A673 (cell line): ENCODE measurements at regions not wholly inside any gene's neighbourhood (a gene's known extent, or its start where the extent isn't known, plus 50 kb on each side); places are given as distances from the start of the nearest gene placed in this dataset.

ENCODE experiments used
- BruUV-seq: library from RNA; stranded (reverse); fragments of 400-500 nt; replicated peaks from 2 replicates; lab custom pipeline; 2021; lab: Mats Ljungman, UMichigan
- CTCF ChIA-PET: fragments of 300-600 bp; sonication (Branson Sonifier 250); formaldehyde crosslinking; loops from one replicate; lab custom pipeline; 2022; ENCODE audit warnings: antibody characterized with exemption; lab: Charles Lee
- POLR2A ChIA-PET: fragments of 300-600 bp; sonication (Branson Sonifier 250); formaldehyde crosslinking; loops from one replicate; lab custom pipeline; 2022; ENCODE audit warnings: antibody characterized with exemption; ENCODE audit not compliant: low non-redundant PET; lab: Charles Lee
- DNase-seq: peaks from one replicate; pipeline ENCODE4 v3.0.0-alpha.2; 2015; ENCODE audit warnings: low spot score
- H3K27ac ChIP-seq: fragments of 200-600 bp; sonication (generic); 2 replicates; pipeline ENCODE4 v1.5.1; 2016; ENCODE audit warnings: mixed run types, low read depth, mild to moderate bottlenecking, mixed read lengths, antibody characterized with exemption, low read length; ENCODE audit not compliant: poor library complexity, severe bottlenecking
- H3K27me3 ChIP-seq: fragments of 200-600 bp; sonication (generic); replicated peaks from 2 replicates; pipeline ENCODE4 v1.6.1; 2017; ENCODE audit warnings: mixed run types, low read depth, mild to moderate bottlenecking, mixed read lengths, antibody characterized with exemption, low read length; ENCODE audit not compliant: insufficient read depth, poor library complexity
- H3K36me3 ChIP-seq: fragments of 200-600 bp; sonication (generic); 2 replicates; pipeline ENCODE4 v1.6.1; 2016; ENCODE audit warnings: mixed run types, mild to moderate bottlenecking, mixed read lengths, antibody characterized with exemption, low read length; ENCODE audit not compliant: insufficient read depth, poor library complexity, severe bottlenecking
- H3K4me1 ChIP-seq: fragments of 200-600 bp; sonication (generic); 2 replicates; pipeline ENCODE4 v1.6.1; 2017; ENCODE audit warnings: mixed run types, mild to moderate bottlenecking, mixed read lengths, antibody characterized with exemption, low read length; ENCODE audit not compliant: insufficient read depth, poor library complexity, severe bottlenecking
- H3K4me3 ChIP-seq: fragments of 200-600 bp; sonication (generic); 2 replicates; pipeline ENCODE4 v1.5.1; 2016; ENCODE audit warnings: low read depth, mixed run types, mild to moderate bottlenecking, mixed read lengths, low read length; ENCODE audit not compliant: poor library complexity, severe bottlenecking
- H3K9me3 ChIP-seq: fragments of 200-600 bp; sonication (generic); 2 replicates; pipeline ENCODE4 v1.6.1; 2016; ENCODE audit warnings: mixed run types, low read depth, mild to moderate bottlenecking, mixed read lengths, antibody characterized with exemption, low read length; ENCODE audit not compliant: poor library complexity, severe bottlenecking
- EZH2 ChIP-seq: fragments of 200-600 bp; sonication (generic); IDR thresholded peaks from 2 replicates; pipeline ENCODE4 v1.6.1; 2017; ENCODE audit warnings: borderline replicate concordance, low read depth, mild to moderate bottlenecking, mixed read lengths, antibody characterized with exemption, low read length; ENCODE audit not compliant: poor library complexity, severe bottlenecking
- intact Hi-C: fragments of 100-400 bp; cut with micrococcal nuclease; formaldehyde crosslinking; loops from one replicate; pipeline ENCODE4 v1.10.0; 2022; ENCODE audit not compliant: unreplicated experiment
- TF ChIP-seq, protein P1 (sequence below): fragments of 300-800, 200-600 bp; sonication (generic); conservative IDR thresholded peaks from 2 replicates; pipeline ENCODE4 v1.5.1; 2017; ENCODE audit warnings: low read depth, mild to moderate bottlenecking, antibody characterized with exemption, low read length, moderate library complexity, mixed read lengths

DNA sequence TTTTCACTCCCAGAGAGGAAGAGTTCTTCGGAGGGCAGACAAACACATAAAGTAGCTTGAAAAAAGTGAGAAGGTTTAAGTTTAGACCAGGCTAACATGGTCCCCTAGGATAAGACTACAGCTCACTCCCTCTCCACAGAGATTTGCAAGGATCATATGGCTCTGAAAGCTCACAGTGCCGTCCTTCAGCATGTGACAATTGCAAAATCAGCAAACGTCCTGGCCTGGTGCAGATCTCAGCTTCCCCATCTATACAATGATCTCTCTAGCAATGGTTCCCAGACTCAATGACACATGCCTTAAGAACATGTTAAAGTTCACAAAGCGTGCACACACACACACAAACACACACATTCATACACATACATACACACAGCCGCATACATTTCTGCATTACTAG, 327.6 kb downstream of the ACTL7B start:
- Histone ChIP-seq H3K4me3 (no peak overlapping the region), H3K27ac (no peak overlapping the region), H3K9me3 (no peaks in the 10 kb centered on the region), H3K36me3 (no peaks in the 10 kb centered on the region), H3K4me1 (no peaks in the 10 kb centered on the region), H3K27me3 (no peaks in the 10 kb centered on the region)
- intact Hi-C loops = no loop called here
- no TSS peak for BruUV-seq
- ChIA-PET POLR2A (no interaction called here), CTCF (no interaction called here)
- no peak for DNase-seq
- TF ChIP-seq EZH2 = no peak
- TF ChIP-seq, protein P1, sequence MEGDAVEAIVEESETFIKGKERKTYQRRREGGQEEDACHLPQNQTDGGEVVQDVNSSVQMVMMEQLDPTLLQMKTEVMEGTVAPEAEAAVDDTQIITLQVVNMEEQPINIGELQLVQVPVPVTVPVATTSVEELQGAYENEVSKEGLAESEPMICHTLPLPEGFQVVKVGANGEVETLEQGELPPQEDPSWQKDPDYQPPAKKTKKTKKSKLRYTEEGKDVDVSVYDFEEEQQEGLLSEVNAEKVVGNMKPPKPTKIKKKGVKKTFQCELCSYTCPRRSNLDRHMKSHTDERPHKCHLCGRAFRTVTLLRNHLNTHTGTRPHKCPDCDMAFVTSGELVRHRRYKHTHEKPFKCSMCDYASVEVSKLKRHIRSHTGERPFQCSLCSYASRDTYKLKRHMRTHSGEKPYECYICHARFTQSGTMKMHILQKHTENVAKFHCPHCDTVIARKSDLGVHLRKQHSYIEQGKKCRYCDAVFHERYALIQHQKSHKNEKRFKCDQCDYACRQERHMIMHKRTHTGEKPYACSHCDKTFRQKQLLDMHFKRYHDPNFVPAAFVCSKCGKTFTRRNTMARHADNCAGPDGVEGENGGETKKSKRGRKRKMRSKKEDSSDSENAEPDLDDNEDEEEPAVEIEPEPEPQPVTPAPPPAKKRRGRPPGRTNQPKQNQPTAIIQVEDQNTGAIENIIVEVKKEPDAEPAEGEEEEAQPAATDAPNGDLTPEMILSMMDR = no peak

DNA sequence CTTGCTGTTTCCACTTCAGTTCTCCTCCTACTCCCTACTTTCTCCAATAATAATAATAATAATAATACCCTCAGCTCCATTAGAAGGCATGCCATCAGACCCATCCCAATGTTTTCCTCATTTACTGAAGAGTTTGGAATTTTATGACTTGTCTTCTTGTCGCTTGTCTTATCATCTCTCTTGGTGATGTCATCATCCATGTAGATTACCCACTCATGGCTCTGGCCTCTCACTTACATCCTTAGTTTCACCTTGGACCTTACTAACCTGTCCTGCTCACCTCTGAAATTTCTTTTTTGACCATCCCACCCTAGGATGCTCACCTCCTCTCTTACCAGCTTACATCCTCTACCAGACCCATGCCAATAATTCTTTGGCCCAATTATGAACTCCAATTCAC, 329.3 kb downstream of the ACTL7B start:
- no TSS peak for BruUV-seq
- no peaks in the 10 kb centered on the region for H3K27me3 ChIP-seq
- no peak overlapping the region for H3K27ac ChIP-seq
- H3K4me3 ChIP-seq = no peak overlapping the region
- ChIA-PET CTCF (no interaction called here), POLR2A (no interaction called here)
- H3K4me1 ChIP-seq = no peaks in the 10 kb centered on the region
- H3K36me3 ChIP-seq = no peaks in the 10 kb centered on the region
- no peak for DNase-seq
- no peaks in the 10 kb centered on the region for H3K9me3 ChIP-seq
- TF ChIP-seq, protein P1 = no peak
- TF ChIP-seq EZH2 = no peak
- intact Hi-C loops = no loop called here

DNA sequence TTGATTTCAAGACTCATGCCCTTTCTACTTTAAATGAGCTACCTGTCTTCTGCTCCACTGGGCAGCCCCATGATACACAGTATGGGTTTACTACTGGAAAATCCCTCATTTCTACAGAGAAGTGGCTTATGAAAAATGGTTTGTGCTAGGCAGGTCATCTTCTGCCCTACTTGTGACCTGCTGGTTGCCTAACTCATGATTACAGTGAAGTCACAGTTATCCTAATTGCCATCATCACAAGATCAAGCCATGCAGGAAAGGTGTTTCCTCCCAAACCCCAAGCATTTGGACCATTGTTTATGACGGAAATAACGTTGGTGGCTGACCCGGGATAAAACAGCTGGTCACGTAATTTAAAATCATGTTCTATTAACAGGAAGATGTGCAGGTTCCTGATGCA, 330.6 kb downstream of the ACTL7B start:
- H3K4me3 ChIP-seq = no peak overlapping the region
- CTCF ChIA-PET = no interaction called here
- no peaks in the 10 kb centered on the region for H3K4me1 ChIP-seq
- no peaks in the 10 kb centered on the region for H3K9me3 ChIP-seq
- TF ChIP-seq, protein P1 = no peak
- TF ChIP-seq EZH2 = no peak
- no peak overlapping the region for H3K27ac ChIP-seq
- POLR2A ChIA-PET = no interaction called here
- no peak for DNase-seq
- H3K36me3 ChIP-seq = no peaks in the 10 kb centered on the region
- no TSS peak for BruUV-seq
- intact Hi-C loops = no loop called here
- H3K27me3 ChIP-seq = no peaks in the 10 kb centered on the region
